ENCODE measurements at regions not wholly inside any gene's neighbourhood (a gene's known extent, or its start where the extent isn't known, plus 50 kb on each side); places are given as distances from the start of the nearest gene placed in this dataset.
"Not testable (repeated sequence)": the region's sequence is repeated elsewhere in the genome, so short reads cannot be mapped to it uniquely, and the experiment has no call there.

GRCh38 chr6:170146640-170147039 lies 144.2 kb downstream of the DLL1 start:
- H3K27ac Mint-ChIP-seq = peak overlapping the region in 1 of 7 donors; percentile 21
- DNase-seq = no peak

GRCh38 chr6:170146131-170146530 lies 144.7 kb downstream of the DLL1 start:
- H3K27ac ChIP-seq (ENCODE audit: low read depth in 1 of 2, low read length in 2 of 2); H3K36me3 ChIP-seq (replicated peaks in 1 of 2; ENCODE audit: control insufficient read depth in 1 of 2, insufficient read depth in 2 of 2, low read length in 2 of 2); H4K20me1 ChIP-seq (ENCODE audit: insufficient read depth, low read length); intact Hi-C loops (cut with micrococcal nuclease); H3K9ac ChIP-seq (ENCODE audit: insufficient read depth, low read length, poor library complexity, severe bottlenecking); H3K4me3 Mint-ChIP-seq; H2AFZ ChIP-seq (ENCODE audit: insufficient read depth, low read depth, low read length, poor library complexity, severe bottlenecking); H3K4me3 ChIP-seq (replicated peaks in 1 of 3; ENCODE audit: low read depth in 2 of 3, low read length in 3 of 3); H3K79me2 ChIP-seq (ENCODE audit: insufficient read depth, low read length); DNase-seq; H3K4me1 ChIP-seq (ENCODE audit: control insufficient read depth in 1 of 2, insufficient read depth in 2 of 2, low read length in 2 of 2); H3K36me3 Mint-ChIP-seq; H3K4me2 ChIP-seq (replicated peaks; ENCODE audit: extremely low read depth, low read length, poor library complexity, severe bottlenecking): not testable (repeated sequence)
- H3K27me3 Mint-ChIP-seq (ENCODE audit: low read depth in 3 of 3) = peaks cover 25 to 44% (median 37%) of the 10 kb centered on the region in 3 donors
- Histone ChIP-seq H3K27me3 (ENCODE audit: control insufficient read depth in 2 of 2, insufficient read depth in 2 of 2, low read length in 2 of 2) (peaks cover 0 to 21% of the 10 kb centered on the region in 2 donors), H3K9me3 (replicated peaks in 1 of 2; ENCODE audit: control insufficient read depth in 1 of 2, insufficient read depth in 1 of 2, low read length in 2 of 2) (peaks cover 22 to 24% of the 10 kb centered on the region in 2 donors)
- peak overlapping the region in 1 of 7 donors; percentile 21 for H3K27ac Mint-ChIP-seq
- H3K9me3 Mint-ChIP-seq = peaks cover 12 to 34% (median 23%) of the 10 kb centered on the region in 7 donors
- H3K4me1 Mint-ChIP-seq = peaks cover 19% of the 10 kb centered on the region

More at GRCh38 chr6:170146640-170147039, 144.2 kb downstream of the DLL1 start:
- H3K36me3 ChIP-seq (replicated peaks in 1 of 2; ENCODE audit: control insufficient read depth in 1 of 2, insufficient read depth in 2 of 2, low read length in 2 of 2) = no peaks in the 10 kb centered on the region
- intact Hi-C loops (cut with micrococcal nuclease) = no loop called here
- H2AFZ ChIP-seq (ENCODE audit: insufficient read depth, low read depth, low read length, poor library complexity, severe bottlenecking) = no peak overlapping the region
- H4K20me1 ChIP-seq (ENCODE audit: insufficient read depth, low read length) = no peaks in the 10 kb centered on the region
- Mint-ChIP-seq H3K36me3 (peaks cover 0 to 3% of the 10 kb centered on the region in 2 donors), H3K9me3 (peaks cover 12 to 34% (median 23%) of the 10 kb centered on the region in 7 donors), H3K27me3 (ENCODE audit: low read depth in 3 of 3) (peaks cover 30 to 49% (median 41%) of the 10 kb centered on the region in 3 donors), H3K4me1 (peaks cover 23% of the 10 kb centered on the region), H3K4me3 (no peak overlapping the region)
- peaks cover 0 to 4% of the 10 kb centered on the region in 2 donors for H3K4me1 ChIP-seq (ENCODE audit: control insufficient read depth in 1 of 2, insufficient read depth in 2 of 2, low read length in 2 of 2)
- peaks cover 0 to 26% of the 10 kb centered on the region in 2 donors for H3K27me3 ChIP-seq (ENCODE audit: control insufficient read depth in 2 of 2, insufficient read depth in 2 of 2, low read length in 2 of 2)
- WGBS (ENCODE audit: insufficient coverage) = 83% methylated on average over 11 of the region's 12 CpGs
- no peak overlapping the region for H3K9ac ChIP-seq (ENCODE audit: insufficient read depth, low read length, poor library complexity, severe bottlenecking)
- H3K9me3 ChIP-seq (replicated peaks in 1 of 2; ENCODE audit: control insufficient read depth in 1 of 2, insufficient read depth in 1 of 2, low read length in 2 of 2) = peaks cover 22 to 24% of the 10 kb centered on the region in 2 donors
- no peak for TF ChIP-seq CTCF (IDR thresholded peaks at IDR 0.05)
- no peak overlapping the region for H3K27ac ChIP-seq (ENCODE audit: low read depth in 1 of 2, low read length in 2 of 2)
- H3K4me3 ChIP-seq (replicated peaks in 1 of 3; ENCODE audit: low read depth in 2 of 3, low read length in 3 of 3) = no peak overlapping the region
- H3K4me2 ChIP-seq (replicated peaks; ENCODE audit: extremely low read depth, low read length, poor library complexity, severe bottlenecking) = no peak overlapping the region
- no peaks in the 10 kb centered on the region for H3K79me2 ChIP-seq (ENCODE audit: insufficient read depth, low read length)

GRCh38 chr6:170145716-170146115 lies 145.2 kb downstream of the DLL1 start:
- H3K79me2 ChIP-seq (ENCODE audit: insufficient read depth, low read length); H2AFZ ChIP-seq (ENCODE audit: insufficient read depth, low read depth, low read length, poor library complexity, severe bottlenecking); H3K27ac Mint-ChIP-seq; H3K4me1 ChIP-seq (ENCODE audit: control insufficient read depth in 1 of 2, insufficient read depth in 2 of 2, low read length in 2 of 2); H3K36me3 ChIP-seq (replicated peaks in 1 of 2; ENCODE audit: control insufficient read depth in 1 of 2, insufficient read depth in 2 of 2, low read length in 2 of 2); H3K9ac ChIP-seq (ENCODE audit: insufficient read depth, low read length, poor library complexity, severe bottlenecking); intact Hi-C loops (cut with micrococcal nuclease); H3K4me3 ChIP-seq (replicated peaks in 1 of 3; ENCODE audit: low read depth in 2 of 3, low read length in 3 of 3); DNase-seq; H4K20me1 ChIP-seq (ENCODE audit: insufficient read depth, low read length); H3K4me3 Mint-ChIP-seq; H3K36me3 Mint-ChIP-seq; H3K27ac ChIP-seq (ENCODE audit: low read depth in 1 of 2, low read length in 2 of 2); H3K4me2 ChIP-seq (replicated peaks; ENCODE audit: extremely low read depth, low read length, poor library complexity, severe bottlenecking): not testable (repeated sequence)
- Mint-ChIP-seq H3K9me3 (peaks cover 12 to 34% (median 23%) of the 10 kb centered on the region in 7 donors), H3K4me1 (peaks cover 19% of the 10 kb centered on the region), H3K27me3 (ENCODE audit: low read depth in 3 of 3) (peaks cover 24 to 41% (median 35%) of the 10 kb centered on the region in 3 donors)
- WGBS (ENCODE audit: insufficient coverage) = 75% methylated on average over 2 of the region's 3 CpGs
- peaks cover 22 to 24% of the 10 kb centered on the region in 2 donors for H3K9me3 ChIP-seq (replicated peaks in 1 of 2; ENCODE audit: control insufficient read depth in 1 of 2, insufficient read depth in 1 of 2, low read length in 2 of 2)
- H3K27me3 ChIP-seq (ENCODE audit: control insufficient read depth in 2 of 2, insufficient read depth in 2 of 2, low read length in 2 of 2) = peaks cover 0 to 20% of the 10 kb centered on the region in 2 donors

Data from CD14-positive monocyte (primary cell).